Ovary (tissue), 7 donors: ENCODE measurements at regions not wholly inside any gene's neighbourhood (a gene's known extent, or its start where the extent isn't known, plus 50 kb on each side); places are given as distances from the start of the nearest gene placed in this dataset.

Experiments
- DNase-seq, 5 donors: peaks; one replicate each; pipeline ENCODE4 v3.0.0-alpha.2; 2019 to 2020
- H3K27ac ChIP-seq, 2 donors: fragments of 200-600 bp; one replicate each; pipeline versions ENCODE4 v1.5.1 to v1.8.0; 2019 to 2022
- H3K27me3 ChIP-seq: fragments of 200-600 bp; one replicate; pipeline ENCODE4 v1.8.0; 2022
- H3K36me3 ChIP-seq: fragments of 200-600 bp; sonication (generic); one replicate; pipeline ENCODE4 v1.5.1; 2019
- H3K4me1 ChIP-seq: one replicate; pipeline ENCODE4 v1.8.1; 2013; ENCODE audit warnings: mild to moderate bottlenecking, moderate library complexity; ENCODE audit not compliant: insufficient read depth
- H3K4me3 ChIP-seq: fragments of 200-600 bp; sonication (generic); one replicate; pipeline ENCODE4 v1.5.1; 2017
- H3K9me3 ChIP-seq, 2 donors: fragments of 200-600 bp in 1 of 2; sonication (generic) in 1 of 2; one replicate each; pipeline versions ENCODE4 v1.5.1 to v1.8.1; 2013 to 2019; ENCODE audit warnings: mild to moderate bottlenecking in 1 of 2, moderate library complexity in 1 of 2
- EP300 ChIP-seq: sonication (generic); formaldehyde crosslinking; IDR thresholded peaks from one replicate; pipeline ENCODE4 v1.6.1; 2017; ENCODE audit warnings: antibody characterized with exemption
- POLR2A ChIP-seq: fragments of 450-650 bp; IDR thresholded peaks from one replicate; pipeline ENCODE4 v1.6.1; 2017; ENCODE audit warnings: antibody characterized with exemption, mild to moderate bottlenecking, moderate library complexity
- WGBS, 3 donors: extraction: QIAGEN DNeasy Blood & Tissue Kit in 1 of 3; methylation state at CpG; one replicate each; pipeline versions ENCODE4 v1.1.5 to v1.1.7; 2013 to 2017; 5-methylcytosine and 5-hydroxymethylcytosine counted together
- intact Hi-C, 4 donors: fragments of 100-400 bp; cut with DNase I; formaldehyde crosslinking; loops; one replicate each; pipeline versions ENCODE4 v1.11.0 to v1.15.1; 2022 to 2023
- TF ChIP-seq, protein P1 (sequence below), 3 donors: fragments of 450-650 bp in 2 of 3; fragments of 200-600 bp in 1 of 3; IDR thresholded peaks; one replicate each; pipeline versions ENCODE4 v1.5.1 to v1.8.0; 2016 to 2022; ENCODE audit warnings: antibody characterized with exemption in 3 of 3, mild to moderate bottlenecking in 1 of 3
- donor health status: DM: no; HTN: no; CAD: no; lungs with moderate emphysema.
- donor health status: DM: no; HTN: no; CAD: no.
- donor health status: Bipolar disorder and iron deficiency.
- donor health status: DM: no; HTN: no; CAD: no.
- donor health status: DM: yes; HTN: yes; CAD: no.

DNA sequence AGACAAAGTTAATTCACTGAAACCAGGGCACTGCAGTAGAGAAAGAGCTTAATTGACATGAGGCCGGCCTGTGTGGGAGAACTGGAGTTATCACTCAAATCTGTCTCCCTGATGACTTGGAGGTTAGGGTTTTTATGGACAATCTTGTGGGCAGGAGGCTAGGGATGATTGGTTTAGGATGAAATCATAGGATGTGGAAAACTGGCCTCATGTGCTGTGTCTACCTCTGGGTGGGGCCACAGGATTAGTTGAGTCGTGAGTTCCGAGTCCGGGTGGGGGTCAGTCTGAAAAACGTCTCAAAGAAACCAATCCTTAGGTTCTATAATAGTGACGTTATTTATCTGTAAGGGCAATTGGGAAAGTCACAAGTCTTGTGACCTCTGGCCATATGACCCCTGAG, 68.1 kb downstream of the UCHL1 start:
- intact Hi-C loops: no loop called here
- TF ChIP-seq EP300 (no peak), POLR2A (no peak)
- TF ChIP-seq, protein P1, sequence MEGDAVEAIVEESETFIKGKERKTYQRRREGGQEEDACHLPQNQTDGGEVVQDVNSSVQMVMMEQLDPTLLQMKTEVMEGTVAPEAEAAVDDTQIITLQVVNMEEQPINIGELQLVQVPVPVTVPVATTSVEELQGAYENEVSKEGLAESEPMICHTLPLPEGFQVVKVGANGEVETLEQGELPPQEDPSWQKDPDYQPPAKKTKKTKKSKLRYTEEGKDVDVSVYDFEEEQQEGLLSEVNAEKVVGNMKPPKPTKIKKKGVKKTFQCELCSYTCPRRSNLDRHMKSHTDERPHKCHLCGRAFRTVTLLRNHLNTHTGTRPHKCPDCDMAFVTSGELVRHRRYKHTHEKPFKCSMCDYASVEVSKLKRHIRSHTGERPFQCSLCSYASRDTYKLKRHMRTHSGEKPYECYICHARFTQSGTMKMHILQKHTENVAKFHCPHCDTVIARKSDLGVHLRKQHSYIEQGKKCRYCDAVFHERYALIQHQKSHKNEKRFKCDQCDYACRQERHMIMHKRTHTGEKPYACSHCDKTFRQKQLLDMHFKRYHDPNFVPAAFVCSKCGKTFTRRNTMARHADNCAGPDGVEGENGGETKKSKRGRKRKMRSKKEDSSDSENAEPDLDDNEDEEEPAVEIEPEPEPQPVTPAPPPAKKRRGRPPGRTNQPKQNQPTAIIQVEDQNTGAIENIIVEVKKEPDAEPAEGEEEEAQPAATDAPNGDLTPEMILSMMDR (IDR thresholded peaks at IDR 0.05): no peak
- H3K4me1 ChIP-seq: no peaks in the 10 kb centered on the region
- no peak for DNase-seq
- H3K27me3 ChIP-seq: no peaks in the 10 kb centered on the region
- WGBS, 3 donors: 72 to 90% (median 72%) methylated on average over 6 of the region's 6 CpGs
- no peaks in the 10 kb centered on the region for H3K9me3 ChIP-seq
- no peak overlapping the region for H3K4me3 ChIP-seq
- no peak overlapping the region for H3K27ac ChIP-seq
- no peaks in the 10 kb centered on the region for H3K36me3 ChIP-seq

DNA sequence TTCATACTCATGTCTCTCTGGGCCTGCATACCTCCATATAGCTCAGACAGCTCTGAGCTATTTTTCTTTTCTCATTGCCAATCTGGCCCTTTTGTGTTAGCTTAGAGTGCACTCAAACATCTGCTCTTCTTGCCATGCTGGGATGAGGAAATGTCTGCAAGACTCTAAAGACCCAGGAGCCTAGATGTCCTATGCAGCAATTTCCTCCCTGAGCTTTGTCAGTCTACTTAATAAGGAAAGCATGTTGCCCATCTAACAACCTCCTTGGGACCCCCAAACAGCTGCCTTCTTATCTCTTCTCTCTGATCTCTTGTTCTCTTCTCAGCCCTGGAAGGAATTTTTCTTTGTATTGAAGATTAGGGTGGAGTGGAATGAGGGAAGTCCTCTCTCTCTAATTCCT, 69.2 kb downstream of the UCHL1 start:
- H3K27me3 ChIP-seq: no peaks in the 10 kb centered on the region

DNA sequence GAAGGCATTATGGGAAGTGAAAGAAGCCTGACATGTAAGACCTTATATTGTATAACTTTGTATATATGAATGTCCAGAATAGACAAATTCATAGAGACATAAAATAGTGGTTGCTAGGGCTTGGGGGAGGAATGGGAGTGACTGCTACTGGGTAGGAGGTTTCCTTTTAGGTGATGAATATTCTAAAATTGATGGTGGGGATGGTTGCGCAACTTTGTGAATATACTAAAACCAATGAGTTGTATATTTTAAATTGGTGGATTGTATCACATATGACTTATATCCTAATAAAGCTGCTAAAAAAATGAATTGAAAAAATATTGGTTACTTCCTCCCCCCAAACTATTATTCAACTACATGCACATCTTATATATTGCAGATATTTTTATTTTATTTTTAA, 70.0 kb downstream of the UCHL1 start:
- Histone ChIP-seq H3K36me3 (no peaks in the 10 kb centered on the region), H3K27me3 (no peaks in the 10 kb centered on the region), H3K9me3 (no peaks in the 10 kb centered on the region), H3K27ac (no peak overlapping the region), H3K4me1 (no peaks in the 10 kb centered on the region), H3K4me3 (no peak overlapping the region)
- 97 to 100% (median 98%) methylated on average over 1 of the region's 1 CpG for WGBS, 3 donors
- TF ChIP-seq, protein P1 (IDR thresholded peaks at IDR 0.05): no peak
- TF ChIP-seq EP300: no peak
- TF ChIP-seq POLR2A: no peak
- DNase-seq: no peak
- intact Hi-C loops: loop anchor here in 1 of 4 donors (1.0 kb wide), 1 partner anchor 329 kb away; no protein-coding TSS in a partner anchor

More for the DNA sequence above, 69.2 kb downstream of the UCHL1 start:
- DNase-seq: no peak
- H3K36me3 ChIP-seq: no peaks in the 10 kb centered on the region
- H3K27ac ChIP-seq: no peak overlapping the region
- TF ChIP-seq, protein P1 (IDR thresholded peaks at IDR 0.05): no peak
- no peak for TF ChIP-seq POLR2A
- no peaks in the 10 kb centered on the region for H3K4me1 ChIP-seq
- intact Hi-C loops: loop anchor here in 1 of 4 donors (1.0 kb wide), 1 partner anchor 329 kb away; no protein-coding TSS in a partner anchor
- no peak overlapping the region for H3K4me3 ChIP-seq
- no peaks in the 10 kb centered on the region for H3K9me3 ChIP-seq

DNA sequence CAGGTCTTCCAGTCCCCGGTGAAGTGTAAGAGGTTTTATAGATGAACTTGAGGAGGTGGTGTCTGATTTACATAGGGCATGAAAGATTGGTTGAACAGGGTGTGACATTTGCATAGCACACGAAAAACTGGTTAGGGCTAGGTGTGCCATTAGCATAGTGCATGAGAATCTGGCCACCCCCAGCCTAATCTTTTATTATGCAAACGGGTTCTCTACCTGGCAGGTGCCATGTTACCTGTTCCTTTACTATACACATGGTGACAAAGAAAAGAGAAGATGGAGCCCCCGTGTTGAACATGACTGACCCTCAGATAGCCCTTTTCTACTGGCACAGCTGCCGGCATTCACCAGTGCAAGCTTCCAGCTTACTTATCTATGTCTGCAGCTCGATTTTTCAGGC, 71.0 kb downstream of the UCHL1 start:
- Histone ChIP-seq H3K9me3 (no peaks in the 10 kb centered on the region), H3K36me3 (no peaks in the 10 kb centered on the region), H3K27me3 (no peaks in the 10 kb centered on the region), H3K27ac (no peak overlapping the region), H3K4me3 (no peak overlapping the region), H3K4me1 (no peaks in the 10 kb centered on the region)
- 52 to 62% (median 53%) methylated on average over 6 of the region's 6 CpGs for WGBS, 3 donors
- TF ChIP-seq, protein P1 (IDR thresholded peaks at IDR 0.05): no peak
- no peak for TF ChIP-seq POLR2A
- TF ChIP-seq EP300: no peak
- DNase-seq: no peak
- intact Hi-C loops: no loop called here

DNA sequence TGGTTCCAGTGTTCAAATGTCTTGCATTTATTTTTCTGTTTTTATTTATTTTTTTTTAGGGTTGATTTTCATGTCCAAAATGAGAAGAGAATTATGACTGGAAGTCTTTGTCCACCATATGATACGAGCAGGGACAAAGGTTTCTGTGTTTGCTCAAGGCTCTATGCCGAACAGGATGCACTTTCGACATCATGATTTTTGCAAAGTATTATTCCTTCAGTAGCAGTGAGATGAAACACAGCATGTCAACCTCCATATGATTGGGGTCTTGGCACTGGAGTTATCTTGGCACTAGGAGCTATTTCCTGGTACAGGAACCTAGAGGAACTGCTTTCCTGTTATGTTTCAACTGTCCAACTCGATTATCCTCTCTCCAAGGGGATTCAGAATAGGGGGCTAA, 72.6 kb downstream of the UCHL1 start:
- H3K4me1 ChIP-seq: no peaks in the 10 kb centered on the region
- no peak for DNase-seq
- no peak overlapping the region for H3K4me3 ChIP-seq
- no peak overlapping the region for H3K27ac ChIP-seq
- H3K36me3 ChIP-seq: no peaks in the 10 kb centered on the region
- no peaks in the 10 kb centered on the region for H3K9me3 ChIP-seq
- intact Hi-C loops: no loop called here
- H3K27me3 ChIP-seq: no peaks in the 10 kb centered on the region
- WGBS, 3 donors: 88 to 98% (median 93%) methylated on average over 4 of the region's 4 CpGs
- TF ChIP-seq POLR2A (no peak), EP300 (no peak)
- TF ChIP-seq, protein P1 (IDR thresholded peaks at IDR 0.05): no peak
